H1 (cell line): ENCODE measurements at regions not wholly inside any gene's neighbourhood (a gene's known extent, or its start where the extent isn't known, plus 50 kb on each side); places are given as distances from the start of the nearest gene placed in this dataset.

ENCODE experiments used
- CTCF ChIA-PET: fragments of 300-600 bp; sonication (Branson Sonifier 250); formaldehyde crosslinking; loops from one replicate; lab custom pipeline; 2021; ENCODE audit not compliant: partially characterized antibody; lab: Charles Lee
- POLR2A ChIA-PET: fragments of 300-600 bp; sonication (Branson Sonifier 250); formaldehyde crosslinking; loops from one replicate; lab custom pipeline; 2021; ENCODE audit warnings: inconsistent platforms; ENCODE audit not compliant: partially characterized antibody; lab: Charles Lee
- DNase-seq, 2 experiments: peaks; one replicate each; pipeline versions ENCODE4 v3.0.0 to v3.0.0-alpha.2; 2010 to 2022; ENCODE audit warnings: low spot score in 2 of 2, low read depth in 1 of 2, mixed read lengths in 1 of 2
- FAIRE-seq: peaks from 2 replicates; lab custom pipeline; 2011; peaks lifted over from hg19 to GRCh38; lab: Jason Lieb, UNC
- H2AFZ ChIP-seq: 2 replicates; pipeline ENCODE4 v1.8.1; 2012; ENCODE audit warnings: low read length, inconsistent platforms
- H2AK5ac ChIP-seq: 2 replicates; pipeline ENCODE4 v1.6.1; 2013; ENCODE audit warnings: low read depth, low read length
- H2BK120ac ChIP-seq: replicated peaks from 2 replicates; pipeline ENCODE3; 2013; ENCODE audit warnings: low read depth, low read length, inconsistent platforms
- H2BK12ac ChIP-seq: 2 replicates; pipeline ENCODE4 v1.6.1; 2013; ENCODE audit warnings: low read depth, low read length
- H2BK15ac ChIP-seq: 2 replicates; pipeline ENCODE4 v1.6.1; 2013; ENCODE audit warnings: low read length
- H2BK20ac ChIP-seq: 2 replicates; pipeline ENCODE4 v1.6.1; 2013; ENCODE audit warnings: low read length
- H2BK5ac ChIP-seq: 2 replicates; pipeline ENCODE4 v1.6.1; 2013; ENCODE audit warnings: low read depth, low read length
- H3K14ac ChIP-seq: 2 replicates; pipeline ENCODE4 v1.6.1; 2013; ENCODE audit warnings: inconsistent platforms; ENCODE audit not compliant: insufficient read length
- H3K18ac ChIP-seq: 2 replicates; pipeline ENCODE4 v1.6.1; 2013; ENCODE audit warnings: low read length; ENCODE audit errors: extremely low read depth
- H3K23ac ChIP-seq: 2 replicates; pipeline ENCODE4 v1.6.1; 2013; ENCODE audit warnings: inconsistent platforms; ENCODE audit not compliant: insufficient read length
- H3K23me2 ChIP-seq: 2 replicates; pipeline ENCODE4 v1.6.1; 2013; ENCODE audit warnings: low read depth, low read length
- H3K27ac ChIP-seq: 2 replicates; pipeline ENCODE4 v1.6.1; 2011; ENCODE audit warnings: low read depth, low read length, inconsistent platforms
- H3K27me3 ChIP-seq, 4 experiments: replicated peaks in 1 of 4; 1 replicate in 1 of 4; 2 replicates in 3 of 4; pipeline versions ENCODE4 v1.6.1 to v1.8.1; 2011 to 2013; ENCODE audit warnings: low read length in 3 of 4, mild to moderate bottlenecking in 3 of 4, inconsistent platforms in 2 of 4, mixed read lengths in 2 of 4, moderate library complexity in 1 of 4; ENCODE audit not compliant: control insufficient read depth in 3 of 4, insufficient read depth in 3 of 4; ENCODE audit errors: extremely low read depth in 1 of 4
- H3K36me3 ChIP-seq, 4 experiments: 2 replicates each; pipeline versions ENCODE4 v1.6.1 to v1.8.1; 2011 to 2013; ENCODE audit warnings: mild to moderate bottlenecking in 4 of 4, low read length in 3 of 4, moderate library complexity in 2 of 4, control low read depth in 1 of 4, inconsistent platforms in 1 of 4; ENCODE audit not compliant: insufficient read depth in 4 of 4, control insufficient read depth in 2 of 4
- H3K4ac ChIP-seq: replicated peaks from 2 replicates; pipeline ENCODE3; 2013; ENCODE audit warnings: low read length, low read depth, mixed read lengths, inconsistent platforms; ENCODE audit not compliant: insufficient read length
- H3K4me1 ChIP-seq, 4 experiments: replicated peaks in 1 of 4; 1 replicate in 1 of 4; 2 replicates in 3 of 4; pipeline versions ENCODE4 v1.6.1 to v1.8.1; 2011 to 2013; ENCODE audit warnings: low read length in 3 of 4, inconsistent platforms in 2 of 4, mixed read lengths in 1 of 4; ENCODE audit not compliant: insufficient read depth in 4 of 4, control insufficient read depth in 3 of 4
- H3K4me2 ChIP-seq, 2 experiments: 2 replicates each; pipeline versions ENCODE4 v1.6.1 to v1.8.1; 2011 to 2013; ENCODE audit warnings: low read depth in 2 of 2, low read length in 2 of 2, control low read depth in 1 of 2, inconsistent platforms in 1 of 2, mild to moderate bottlenecking in 1 of 2; ENCODE audit not compliant: insufficient read depth in 1 of 2
- H3K4me3 ChIP-seq, 4 experiments: fragments of 200-600, 300-600 bp in 1 of 4; sonication (generic), shearing (Covaris generic), sonication (Bioruptor Twin) in 1 of 4; 2 replicates each; pipeline versions ENCODE4 v1.5.1 to v1.8.1; 2011 to 2016; ENCODE audit warnings: low read length in 4 of 4, low read depth in 3 of 4, control low read depth in 2 of 4, inconsistent platforms in 2 of 4, mild to moderate bottlenecking in 2 of 4, mixed read lengths in 1 of 4, moderate library complexity in 1 of 4; ENCODE audit not compliant: insufficient read depth in 2 of 4; ENCODE audit errors: extremely low read depth in 1 of 4
- H3K56ac ChIP-seq: replicated peaks from 2 replicates; pipeline ENCODE3; 2013; ENCODE audit warnings: low read depth, mild to moderate bottlenecking, mixed read lengths, low read length, inconsistent platforms; ENCODE audit not compliant: insufficient read length
- H3K79me1 ChIP-seq: 2 replicates; pipeline ENCODE4 v1.6.1; 2013; ENCODE audit warnings: low read depth, low read length, control low read depth
- H3K79me2 ChIP-seq, 2 experiments: 2 replicates each; pipeline versions ENCODE4 v1.6.1 to v1.8.1; 2012 to 2013; ENCODE audit warnings: low read length in 2 of 2, mild to moderate bottlenecking in 2 of 2, inconsistent platforms in 1 of 2; ENCODE audit not compliant: insufficient read depth in 2 of 2, control insufficient read depth in 1 of 2
- H3K9ac ChIP-seq, 4 experiments: replicated peaks in 1 of 4; 1 replicate in 1 of 4; 2 replicates in 3 of 4; pipeline versions ENCODE4 v1.6.1 to v1.8.1; 2011 to 2013; ENCODE audit warnings: low read depth in 3 of 4, low read length in 3 of 4, control low read depth in 2 of 4, mild to moderate bottlenecking in 2 of 4, moderate library complexity in 2 of 4, inconsistent platforms in 1 of 4; ENCODE audit errors: extremely low read depth in 1 of 4
- H3K9me3 ChIP-seq, 2 experiments: 2 replicates each; pipeline versions ENCODE4 v1.6.1 to v1.8.1; 2012 to 2013; ENCODE audit warnings: mild to moderate bottlenecking in 2 of 2, moderate library complexity in 2 of 2, control low read depth in 1 of 2, inconsistent platforms in 1 of 2, low read depth in 1 of 2, low read length in 1 of 2, mixed read lengths in 1 of 2; ENCODE audit not compliant: insufficient read depth in 2 of 2
- H4K20me1 ChIP-seq, 2 experiments: replicated peaks in 1 of 2; 2 replicates each; pipeline versions ENCODE3 to v1.8.1; 2011 to 2013; ENCODE audit warnings: inconsistent platforms in 2 of 2, low read length in 2 of 2, mild to moderate bottlenecking in 1 of 2; ENCODE audit not compliant: insufficient read depth in 2 of 2, control insufficient read depth in 1 of 2
- H4K5ac ChIP-seq: 2 replicates; pipeline ENCODE4 v1.6.1; 2013; ENCODE audit warnings: low read length, low read depth, mixed read lengths, inconsistent platforms; ENCODE audit not compliant: insufficient read length
- H4K8ac ChIP-seq: 2 replicates; pipeline ENCODE4 v1.8.0; 2013; ENCODE audit warnings: mild to moderate bottlenecking, moderate library complexity, low read length, inconsistent platforms; ENCODE audit not compliant: insufficient read depth; ENCODE audit errors: extremely low read depth
- H4K91ac ChIP-seq: replicated peaks from 2 replicates; pipeline ENCODE3; 2013; ENCODE audit warnings: low read length, mixed read lengths, inconsistent platforms; ENCODE audit not compliant: insufficient read length
- EGR1 ChIP-seq: IDR thresholded peaks from 2 replicates; pipeline ENCODE4 v1.6.1; 2011; ENCODE audit warnings: low read depth, low read length, borderline replicate concordance
- EP300 ChIP-seq, 2 experiments: IDR thresholded peaks; 1 replicate in 1 of 2; 2 replicates in 1 of 2; pipeline ENCODE4 v1.6.1; 2011 to 2012; ENCODE audit warnings: low read depth in 2 of 2, low read length in 2 of 2, mild to moderate bottlenecking in 2 of 2, borderline replicate concordance in 1 of 2, inconsistent platforms in 1 of 2, moderate library complexity in 1 of 2
- HDAC2 ChIP-seq, 2 experiments: fragments of 300-600 bp in 1 of 2; sonication (generic) in 1 of 2; IDR thresholded peaks; 2 replicates each; pipeline ENCODE4 v1.6.1; 2011 to 2012; ENCODE audit warnings: low read depth in 2 of 2, low read length in 2 of 2, mild to moderate bottlenecking in 2 of 2, moderate library complexity in 2 of 2, borderline replicate concordance in 1 of 2, inconsistent platforms in 1 of 2
- HDAC6 ChIP-seq: IDR thresholded peaks from one replicate; pipeline ENCODE4 v1.7.1; 2012; ENCODE audit warnings: low read depth, mild to moderate bottlenecking, inconsistent platforms, low read length, moderate library complexity
- JUND ChIP-seq: IDR thresholded peaks from 2 replicates; pipeline ENCODE4 v1.6.1; 2011; ENCODE audit warnings: mild to moderate bottlenecking, improper control_type of control experiment, low read length
- KDM4A ChIP-seq: IDR thresholded peaks from one replicate; pipeline ENCODE4 v1.7.1; 2012; ENCODE audit warnings: low read depth, mild to moderate bottlenecking, moderate library complexity, low read length, inconsistent platforms; ENCODE audit not compliant: severe bottlenecking
- KDM5A ChIP-seq: fragments of 200-600 bp; IDR thresholded peaks from 2 replicates; pipeline ENCODE4 v1.7.1; 2012; ENCODE audit warnings: mild to moderate bottlenecking, low read length, inconsistent platforms, mixed read lengths
- MAFK ChIP-seq: IDR thresholded peaks from 2 replicates; pipeline ENCODE4 v1.6.1; 2012; ENCODE audit warnings: low read depth, mild to moderate bottlenecking, improper control_type of control experiment, low read length
- POLR2A ChIP-seq, 2 experiments: IDR thresholded peaks; 1 replicate in 1 of 2; 2 replicates in 1 of 2; pipeline ENCODE4 v1.6.1; 2011; ENCODE audit warnings: low read depth in 2 of 2, low read length in 2 of 2, mild to moderate bottlenecking in 2 of 2; ENCODE audit errors: control extremely low read depth in 1 of 2
- RFX5 ChIP-seq: IDR thresholded peaks from 2 replicates; pipeline ENCODE4 v1.6.1; 2011; ENCODE audit warnings: low read depth, low read length, improper control_type of control experiment, borderline replicate concordance
- RXRA ChIP-seq: IDR thresholded peaks from 2 replicates; pipeline ENCODE4 v1.6.1; 2011; ENCODE audit warnings: low read depth, mild to moderate bottlenecking, low read length, moderate library complexity; ENCODE audit not compliant: insufficient read depth
- SIRT6 ChIP-seq: IDR thresholded peaks from one replicate; pipeline ENCODE4 v1.7.1; 2012; ENCODE audit warnings: low read length, inconsistent platforms
- SIX5 ChIP-seq: IDR thresholded peaks from 2 replicates; pipeline ENCODE4 v1.6.1; 2011; ENCODE audit warnings: mild to moderate bottlenecking, low read depth, low read length
- TEAD4 ChIP-seq: IDR thresholded peaks from 2 replicates; pipeline ENCODE4 v1.6.1; 2012; ENCODE audit warnings: low read depth, low read length, inconsistent platforms, mixed read lengths
- WGBS, 2 experiments: shearing (Covaris generic) in 1 of 2; methylation state at CpG; one replicate each; pipeline versions ENCODE4 v1.1.6 to v1.1.7; 2013 to 2015; ENCODE audit warnings: low lambda C conversion rate in 2 of 2, mixed read lengths in 2 of 2, inconsistent platforms in 1 of 2, low coverage in 1 of 2, missing lambda C conversion rate in 1 of 2; ENCODE audit not compliant: insufficient replicate concordance in 2 of 2, insufficient coverage in 1 of 2, insufficient read length in 1 of 2; ENCODE audit errors: extremely low coverage in 1 of 2, missing lambda C conversion rate in 1 of 2; 5-methylcytosine and 5-hydroxymethylcytosine counted together

GRCh38 chr3:106033654-106034053 lies 164.8 kb upstream of the CBLB start:
- ChIA-PET POLR2A (no interaction called here), CTCF (no interaction called here)
- Histone ChIP-seq H3K4me3 (no peak overlapping the region), H3K27me3 (no peaks in the 10 kb centered on the region), H3K23me2 (no peaks in the 10 kb centered on the region), H2BK15ac (no peak overlapping the region), H3K27ac (no peak overlapping the region), H2BK12ac (no peak overlapping the region), H3K23ac (no peak overlapping the region), H3K14ac (no peak overlapping the region), H4K5ac (no peak overlapping the region), H3K9ac (no peak overlapping the region), H2BK20ac (no peak overlapping the region), H3K4me1 (no peaks in the 10 kb centered on the region), H3K4me2 (no peak overlapping the region), H3K36me3 (no peaks in the 10 kb centered on the region), H3K4ac (no peak overlapping the region), H2BK120ac (no peak overlapping the region), H4K91ac (no peak overlapping the region), H2AK5ac (no peak overlapping the region), H2AFZ (no peak overlapping the region), H4K8ac (no peak overlapping the region), H3K79me2 (no peaks in the 10 kb centered on the region), H4K20me1 (no peaks in the 10 kb centered on the region), H3K79me1 (no peaks in the 10 kb centered on the region), H2BK5ac (no peak overlapping the region), H3K9me3 (no peaks in the 10 kb centered on the region), H3K56ac (no peak overlapping the region), H3K18ac (no peak overlapping the region)
- no peak for DNase-seq
- TF ChIP-seq KDM5A (no peak), POLR2A (IDR thresholded peaks at IDR 0.05; ENCODE audit: control extremely low read depth in 1 of 2, low read depth in 2 of 2, low read length in 2 of 2) (no peak), JUND (no peak), HDAC2 (IDR thresholded peaks at IDR 0.05; ENCODE audit: borderline replicate concordance in 1 of 2, low read depth in 2 of 2, low read length in 2 of 2) (no peak), MAFK (no peak), EP300 (IDR thresholded peaks at IDR 0.05; ENCODE audit: borderline replicate concordance in 1 of 2, low read depth in 2 of 2, low read length in 2 of 2) (no peak), RXRA (no peak), SIX5 (no peak), RFX5 (no peak), HDAC6 (no peak), EGR1 (no peak), SIRT6 (no peak), KDM4A (no peak), TEAD4 (no peak)
- FAIRE-seq = no peak
- 95% methylated on average over 2 of the region's 2 CpGs; no CpG with 5 or more reads in 1 of the 2 experiments for WGBS, 2 experiments
